SJSA1 (cell line): ENCODE measurements at regions not wholly inside any gene's neighbourhood (a gene's known extent, or its start where the extent isn't known, plus 50 kb on each side); places are given as distances from the start of the nearest gene placed in this dataset.

Experiments
- DNase-seq, 2 experiments: peaks; one replicate each; pipeline ENCODE4 v3.0.0-alpha.2; 2015 to 2020; ENCODE audit warnings: low spot score in 2 of 2, low read depth in 1 of 2
- H3K27ac ChIP-seq: fragments of 250-450 bp; sonication (Bioruptor Pico); 2 replicates; pipeline ENCODE4 v1.5.1; 2020; ENCODE audit warnings: mild to moderate bottlenecking, moderate library complexity
- H3K27me3 ChIP-seq: fragments of 250-450 bp; sonication (Bioruptor Pico); replicated peaks from 2 replicates; pipeline ENCODE4 v1.5.1; 2020; ENCODE audit warnings: mild to moderate bottlenecking, moderate library complexity
- H3K36me3 ChIP-seq: fragments of 250-450 bp; sonication (Bioruptor Pico); 2 replicates; pipeline ENCODE4 v1.5.1; 2020; ENCODE audit warnings: mild to moderate bottlenecking
- H3K4me1 ChIP-seq: fragments of 250-450 bp; sonication (Bioruptor Pico); replicated peaks from 2 replicates; pipeline ENCODE4 v1.6.1; 2021; ENCODE audit warnings: mild to moderate bottlenecking
- H3K4me3 ChIP-seq: fragments of 250-450 bp; sonication (Bioruptor Pico); 2 replicates; pipeline ENCODE4 v1.5.1; 2020; ENCODE audit warnings: mild to moderate bottlenecking
- H3K9me3 ChIP-seq: fragments of 250-450 bp; sonication (Bioruptor Pico); replicated peaks from 2 replicates; pipeline ENCODE4 v1.5.1; 2020; ENCODE audit warnings: mild to moderate bottlenecking

- Histone ChIP-seq H3K36me3 (no peaks in the 10 kb centered on the region), H3K27ac (no peak overlapping the region), H3K4me1 (no peaks in the 10 kb centered on the region), H3K4me3 (no peak overlapping the region), H3K27me3 (no peaks in the 10 kb centered on the region), H3K9me3 (no peaks in the 10 kb centered on the region)
- DNase-seq = no peak
These were observed 70.7 kb downstream of the MYCN start for GRCh38 chr2:16010951-16011620.

DNA sequence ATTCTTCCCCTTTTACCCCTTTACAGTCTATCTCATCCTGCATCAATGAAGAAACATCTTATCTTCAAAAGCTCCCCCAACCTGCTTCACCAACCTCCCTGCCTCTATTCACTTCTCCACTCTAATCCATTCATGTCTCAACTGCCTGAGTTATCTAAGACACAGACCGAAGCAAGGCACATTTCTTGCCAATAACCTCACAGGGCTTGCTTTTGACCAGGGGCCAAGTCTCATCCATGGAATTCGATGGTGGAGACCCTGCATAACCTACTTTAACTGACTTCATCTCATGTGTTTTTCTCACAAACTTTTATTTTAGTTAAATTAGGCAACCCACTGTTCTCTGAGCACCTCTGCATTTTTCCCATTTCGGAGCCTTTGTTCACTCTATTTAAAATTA, 69.7 kb downstream of the MYCN start:
- Histone ChIP-seq H3K27me3 (no peaks in the 10 kb centered on the region), H3K9me3 (no peaks in the 10 kb centered on the region), H3K36me3 (no peaks in the 10 kb centered on the region), H3K4me3 (no peak overlapping the region), H3K27ac (no peak overlapping the region), H3K4me1 (no peaks in the 10 kb centered on the region)
- DNase-seq = no peak

- no peaks in the 10 kb centered on the region for H3K36me3 ChIP-seq
- DNase-seq = no peak
- H3K4me3 ChIP-seq = no peak overlapping the region
- H3K9me3 ChIP-seq = no peaks in the 10 kb centered on the region
- no peaks in the 10 kb centered on the region for H3K4me1 ChIP-seq
- H3K27me3 ChIP-seq = no peaks in the 10 kb centered on the region
- H3K27ac ChIP-seq = no peak overlapping the region
These were observed 69.2 kb downstream of the MYCN start for GRCh38 chr2:16009560-16009959.

DNA sequence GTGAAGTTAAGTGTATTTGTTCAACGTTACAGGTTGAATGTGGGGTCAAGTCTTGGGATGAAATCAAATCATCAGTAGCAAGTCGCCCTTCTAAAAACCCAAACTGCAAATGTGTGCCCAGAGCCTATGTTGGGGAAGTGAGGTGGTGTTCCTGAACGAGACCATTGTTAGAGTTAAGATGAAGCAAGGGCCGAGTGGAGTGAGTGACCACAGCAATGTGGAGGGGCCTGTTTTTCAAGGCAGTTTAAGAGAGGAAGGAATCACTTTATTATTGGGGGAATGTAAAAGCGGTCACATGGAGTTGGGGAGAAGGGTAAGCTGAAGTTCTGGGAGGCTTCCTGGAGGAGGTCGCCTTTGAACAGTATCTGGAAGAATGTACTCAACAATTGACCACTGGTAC, 68.5 kb downstream of the MYCN start:
- H3K9me3 ChIP-seq = no peaks in the 10 kb centered on the region
- H3K27ac ChIP-seq = no peak overlapping the region
- no peak for DNase-seq
- H3K27me3 ChIP-seq = no peaks in the 10 kb centered on the region
- H3K4me3 ChIP-seq = no peak overlapping the region
- no peaks in the 10 kb centered on the region for H3K4me1 ChIP-seq
- H3K36me3 ChIP-seq = no peaks in the 10 kb centered on the region

- Histone ChIP-seq H3K36me3 (no peaks in the 10 kb centered on the region), H3K27ac (no peak overlapping the region), H3K4me3 (no peak overlapping the region), H3K27me3 (no peaks in the 10 kb centered on the region), H3K4me1 (no peaks in the 10 kb centered on the region), H3K9me3 (no peaks in the 10 kb centered on the region)
- DNase-seq = no peak
These were observed 68.0 kb downstream of the MYCN start for GRCh38 chr2:16008331-16008850.

- Histone ChIP-seq H3K9me3 (no peaks in the 10 kb centered on the region), H3K27ac (no peak overlapping the region), H3K36me3 (no peaks in the 10 kb centered on the region), H3K27me3 (no peaks in the 10 kb centered on the region), H3K4me1 (no peaks in the 10 kb centered on the region), H3K4me3 (no peak overlapping the region)
- no peak for DNase-seq
These were observed 67.0 kb downstream of the MYCN start for GRCh38 chr2:16007167-16007934.

GRCh38 chr2:16006537-16007166, 66.3 kb downstream of the MYCN start:
- DNase-seq = no peak

DNA sequence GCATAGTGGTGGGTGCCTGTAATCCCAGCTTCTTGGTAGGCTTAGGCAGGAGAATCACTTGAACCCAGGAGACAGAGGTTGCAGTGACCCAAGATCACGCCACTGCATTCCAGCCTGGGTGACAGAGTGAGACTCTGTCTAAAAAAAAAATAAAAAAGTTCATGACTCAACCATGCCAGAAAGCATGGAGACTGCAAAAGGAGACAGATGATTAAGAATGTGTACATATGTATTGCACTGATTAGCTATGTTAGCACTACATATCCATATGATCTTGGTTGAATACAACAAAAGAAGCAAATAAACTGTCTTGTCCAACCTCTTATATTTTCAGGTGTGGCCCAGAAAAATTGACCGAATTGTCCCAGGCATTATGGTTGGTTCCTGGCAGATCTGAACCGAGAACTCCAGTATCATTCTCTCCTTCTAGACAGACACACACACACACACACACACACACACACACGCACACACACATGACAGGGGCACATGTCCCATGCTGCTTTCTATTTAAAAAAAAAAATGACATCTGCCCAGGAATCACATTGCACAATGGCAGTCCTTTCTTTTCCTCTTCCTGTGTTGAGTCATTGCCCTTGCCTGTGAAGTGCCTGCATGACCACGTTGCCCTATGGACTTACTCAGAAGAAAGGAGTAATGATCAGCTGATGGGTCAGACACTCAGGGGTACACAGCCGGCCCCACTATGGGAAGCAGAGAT, 65.6 kb downstream of the MYCN start:
- H3K27ac ChIP-seq = no peak overlapping the region
- H3K27me3 ChIP-seq = no peaks in the 10 kb centered on the region
- H3K4me3 ChIP-seq = no peak overlapping the region
- no peaks in the 10 kb centered on the region for H3K4me1 ChIP-seq
- no peaks in the 10 kb centered on the region for H3K9me3 ChIP-seq
- no peaks in the 10 kb centered on the region for H3K36me3 ChIP-seq
- no peak for DNase-seq

More at GRCh38 chr2:16006537-16007166, 66.3 kb downstream of the MYCN start:
- Histone ChIP-seq H3K27ac (no peak overlapping the region), H3K27me3 (no peaks in the 10 kb centered on the region), H3K4me1 (no peaks in the 10 kb centered on the region), H3K4me3 (no peak overlapping the region), H3K9me3 (no peaks in the 10 kb centered on the region), H3K36me3 (no peaks in the 10 kb centered on the region)

- Histone ChIP-seq H3K9me3 (no peaks in the 10 kb centered on the region), H3K4me3 (no peak overlapping the region), H3K27me3 (no peaks in the 10 kb centered on the region), H3K36me3 (no peaks in the 10 kb centered on the region), H3K4me1 (no peaks in the 10 kb centered on the region), H3K27ac (no peak overlapping the region)
- no peak for DNase-seq
These were observed 65.0 kb downstream of the MYCN start for GRCh38 chr2:16005389-16005788.

DNA sequence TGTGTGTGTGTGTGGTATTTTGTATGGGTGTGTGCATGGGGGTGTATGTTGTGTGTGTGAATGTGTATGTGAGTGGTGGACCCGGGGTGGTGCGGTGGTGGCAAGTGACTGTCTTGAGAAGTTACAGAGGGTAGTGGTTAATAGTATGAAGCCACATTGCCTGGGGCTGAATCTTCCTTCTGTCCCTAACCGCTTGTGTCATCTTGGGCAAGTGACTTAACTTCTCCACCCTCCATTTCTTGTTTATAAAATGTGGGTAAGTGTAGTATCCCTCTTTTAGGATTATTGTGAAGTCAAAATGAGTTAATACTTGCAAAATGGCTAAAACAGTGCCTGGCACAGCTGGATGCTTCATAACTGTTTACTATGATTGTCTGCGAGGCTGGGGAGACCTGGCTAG, 63.5 kb downstream of the MYCN start:
- H3K4me3 ChIP-seq = no peak overlapping the region
- no peaks in the 10 kb centered on the region for H3K4me1 ChIP-seq
- no peaks in the 10 kb centered on the region for H3K9me3 ChIP-seq
- no peaks in the 10 kb centered on the region for H3K27me3 ChIP-seq
- no peaks in the 10 kb centered on the region for H3K36me3 ChIP-seq
- H3K27ac ChIP-seq = no peak overlapping the region
- no peak for DNase-seq

DNA sequence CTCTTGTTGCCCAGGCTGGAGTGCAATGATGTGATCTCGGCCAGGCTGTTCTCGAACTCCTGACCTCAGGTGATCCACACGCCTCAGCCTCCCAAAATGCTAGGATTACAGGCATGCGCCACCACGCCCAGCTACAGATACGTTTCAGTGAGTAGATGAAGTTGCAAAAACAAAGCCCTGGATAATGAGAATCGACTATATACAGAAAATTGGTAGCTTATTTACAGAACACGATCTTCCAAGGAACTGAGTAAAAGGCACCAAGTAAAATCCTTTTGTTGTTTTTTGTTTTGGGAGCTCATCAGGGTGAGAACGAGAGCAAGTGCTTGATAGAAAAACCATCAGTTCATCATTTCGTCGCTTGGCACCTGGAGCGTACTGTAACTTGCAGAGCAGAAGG, 62.8 kb downstream of the MYCN start:
- Histone ChIP-seq H3K4me1 (no peaks in the 10 kb centered on the region), H3K36me3 (no peaks in the 10 kb centered on the region), H3K27ac (no peak overlapping the region), H3K27me3 (no peaks in the 10 kb centered on the region), H3K4me3 (no peak overlapping the region), H3K9me3 (no peaks in the 10 kb centered on the region)
- no peak for DNase-seq

- no peak for DNase-seq
- H3K4me3 ChIP-seq = no peak overlapping the region
- no peak overlapping the region for H3K27ac ChIP-seq
- H3K4me1 ChIP-seq = no peaks in the 10 kb centered on the region
- no peaks in the 10 kb centered on the region for H3K36me3 ChIP-seq
- H3K27me3 ChIP-seq = no peaks in the 10 kb centered on the region
- no peaks in the 10 kb centered on the region for H3K9me3 ChIP-seq
These were observed 62.2 kb downstream of the MYCN start for GRCh38 chr2:16002575-16002974.

DNA sequence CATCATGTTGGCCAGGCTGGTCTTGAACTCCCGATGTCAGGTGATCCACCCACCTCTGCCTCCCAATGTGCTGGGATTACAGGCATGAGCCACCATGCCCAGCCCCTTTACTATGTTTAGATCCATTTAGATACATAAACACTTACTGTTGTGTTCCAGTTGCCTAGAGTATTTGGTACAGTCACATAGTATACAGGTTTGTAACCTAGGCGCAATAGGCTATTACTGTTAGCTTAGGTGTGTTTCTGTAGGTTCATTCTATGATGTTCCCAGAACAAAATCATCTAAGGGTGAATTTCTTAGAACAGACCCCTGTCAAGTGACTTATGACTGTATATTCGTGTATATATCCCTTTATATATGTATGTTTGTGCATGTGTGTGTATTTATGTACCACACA, 61.8 kb downstream of the MYCN start:
- no peak overlapping the region for H3K4me3 ChIP-seq
- H3K4me1 ChIP-seq = no peaks in the 10 kb centered on the region
- no peak for DNase-seq
- no peaks in the 10 kb centered on the region for H3K36me3 ChIP-seq
- no peak overlapping the region for H3K27ac ChIP-seq
- H3K27me3 ChIP-seq = no peaks in the 10 kb centered on the region
- no peaks in the 10 kb centered on the region for H3K9me3 ChIP-seq

DNA sequence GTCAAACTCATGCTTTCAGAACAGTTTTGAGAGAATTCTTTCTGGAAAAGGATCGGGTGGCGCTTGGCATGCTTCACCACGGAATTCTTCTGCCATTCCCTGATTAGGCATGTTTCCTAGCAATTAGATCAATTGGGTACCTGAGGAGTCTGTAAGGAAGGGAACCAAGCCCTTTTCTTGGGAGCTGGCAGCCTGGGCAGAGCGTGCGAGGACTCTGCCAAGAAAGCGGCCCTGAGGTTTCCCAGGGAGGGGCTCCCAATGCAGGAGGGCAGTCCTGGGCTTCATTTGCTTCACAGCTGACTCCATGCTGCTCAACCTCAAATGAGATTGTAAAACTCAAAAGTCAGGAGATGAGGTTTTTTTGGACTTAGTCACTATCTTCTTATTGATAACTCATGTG, 60.3 kb downstream of the MYCN start:
- no peak for DNase-seq
- H3K27me3 ChIP-seq = no peaks in the 10 kb centered on the region
- H3K4me3 ChIP-seq = no peak overlapping the region
- no peaks in the 10 kb centered on the region for H3K36me3 ChIP-seq
- H3K4me1 ChIP-seq = no peaks in the 10 kb centered on the region
- no peak overlapping the region for H3K27ac ChIP-seq
- H3K9me3 ChIP-seq = no peaks in the 10 kb centered on the region
